ENCODE measurements at regions not wholly inside any gene's neighbourhood (a gene's known extent, or its start where the extent isn't known, plus 50 kb on each side); places are given as distances from the start of the nearest gene placed in this dataset.
A peak's percentile ranks its signal among the peaks of the same experiment; 100 is the strongest.

DNA sequence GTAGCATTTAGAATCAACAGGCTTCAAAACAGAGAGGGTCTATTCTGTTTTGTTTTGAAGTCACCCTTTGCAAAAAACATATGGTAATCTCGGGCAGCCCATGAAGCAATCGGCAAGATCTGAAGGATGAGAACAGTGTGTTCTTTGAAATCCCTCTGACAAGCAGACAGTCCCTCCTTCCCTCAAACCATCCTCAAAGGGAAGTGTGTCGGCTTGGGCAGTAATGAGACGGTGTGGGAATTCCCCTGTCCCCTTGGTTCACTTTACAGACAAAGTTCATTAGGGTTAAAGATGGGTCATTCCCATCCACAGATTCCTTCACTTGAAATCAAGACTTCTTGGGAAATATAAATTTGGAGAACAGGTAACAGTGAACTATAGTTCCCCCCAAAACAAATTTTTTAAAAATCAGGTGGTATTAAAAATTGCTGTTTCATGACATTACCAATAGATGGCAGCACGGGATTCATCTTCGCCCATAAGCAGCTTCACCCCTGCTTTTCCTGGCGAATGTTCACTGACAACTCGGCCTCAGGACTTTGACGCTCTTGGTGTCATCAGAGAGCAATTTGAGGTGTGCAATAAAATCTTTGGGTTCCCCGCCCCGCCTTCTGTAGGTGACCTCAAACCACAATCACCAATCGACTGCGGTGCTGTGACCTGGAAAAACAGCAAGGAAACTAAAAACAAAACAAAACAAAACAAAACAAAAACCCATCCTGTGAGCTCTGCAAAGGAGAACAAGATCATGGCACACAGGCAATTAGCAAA, 159.3 kb upstream of the TNFAIP3 start:
- CTCF ChIA-PET, result interaction anchor here (0.6 to 2.0 kb wide), 33 partner anchors 8 to 490 kb away, joined by 3 to 13 read pairs (median 5); partner anchors contain the start of gene TNFAIP3
- Histone ChIP-seq H3K4me3 (no peak overlapping the region), H3K9me3 (no peaks in the 10 kb centered on the region), H3K27ac (peak overlapping the region; percentile 65; a peak in 4 of 6 replicates), H3K4me1 (peaks cover 5% of the 10 kb centered on the region; the same call in 2 of the 3 replicates), H3K4me2 (peak overlapping the region; percentile 76)
- 13% methylated on average over 13 of the region's 13 CpGs for WGBS (ENCODE audit: missing lambda C conversion rate)
- no peak for FAIRE-seq
- peak; percentile 23 to 79 for DNase-seq (ENCODE audit: low read depth in 1 of 2, low spot score in 1 of 2)
- POLR2A ChIA-PET, result interaction anchor here (1.0 kb wide), 1 partner anchor 159 kb away, joined by 6 read pairs; the partner anchor contains the start of gene TNFAIP3
- ATAC-seq, result peak; percentile 62 to 68
- no peak for TF ChIP-seq MAZ (IDR thresholded peaks at IDR 0.05; ENCODE audit: borderline replicate concordance, low read depth, low read length)
- TF ChIP-seq PHF8 (IDR thresholded peaks at IDR 0.05; ENCODE audit: borderline replicate concordance, low read depth), result no peak
- TF ChIP-seq BHLHE40 (IDR thresholded peaks at IDR 0.05; ENCODE audit: low read depth, low read length), result no peak
- TF ChIP-seq, protein P1, sequence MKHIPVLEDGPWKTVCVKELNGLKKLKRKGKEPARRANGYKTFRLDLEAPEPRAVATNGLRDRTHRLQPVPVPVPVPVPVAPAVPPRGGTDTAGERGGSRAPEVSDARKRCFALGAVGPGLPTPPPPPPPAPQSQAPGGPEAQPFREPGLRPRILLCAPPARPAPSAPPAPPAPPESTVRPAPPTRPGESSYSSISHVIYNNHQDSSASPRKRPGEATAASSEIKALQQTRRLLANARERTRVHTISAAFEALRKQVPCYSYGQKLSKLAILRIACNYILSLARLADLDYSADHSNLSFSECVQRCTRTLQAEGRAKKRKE (CRISPR knock-in tag; IDR thresholded peaks at IDR 0.05; ENCODE audit: low read depth), result no peak
- no peak for TF ChIP-seq HEYL (CRISPR knock-in tag; IDR thresholded peaks at IDR 0.05)
- TF ChIP-seq, protein P2, sequence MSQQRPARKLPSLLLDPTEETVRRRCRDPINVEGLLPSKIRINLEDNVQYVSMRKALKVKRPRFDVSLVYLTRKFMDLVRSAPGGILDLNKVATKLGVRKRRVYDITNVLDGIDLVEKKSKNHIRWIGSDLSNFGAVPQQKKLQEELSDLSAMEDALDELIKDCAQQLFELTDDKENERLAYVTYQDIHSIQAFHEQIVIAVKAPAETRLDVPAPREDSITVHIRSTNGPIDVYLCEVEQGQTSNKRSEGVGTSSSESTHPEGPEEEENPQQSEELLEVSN (IDR thresholded peaks at IDR 0.05; ENCODE audit: borderline replicate concordance, low read depth), result 0 out of 2 replicates have a peak, but pooled peaks have one; percentile 17
- no peak for TF ChIP-seq POLR2AphosphoS2 (conservative IDR thresholded peaks at IDR 0.05; ENCODE audit: low read length)
- TF ChIP-seq MYC (IDR thresholded peaks at IDR 0.05; ENCODE audit: borderline replicate concordance, low read length), result no peak
- no peak for TF ChIP-seq CHD4 (IDR thresholded peaks at IDR 0.05; ENCODE audit: borderline replicate concordance)
- no peak for TF ChIP-seq ZC3H11A (IDR thresholded peaks at IDR 0.05)
- no peak for TF ChIP-seq CBX8 (IDR thresholded peaks at IDR 0.05)
- TF ChIP-seq HDAC2 (IDR thresholded peaks at IDR 0.05), result no peak
- TF ChIP-seq RCOR1 (IDR thresholded peaks at IDR 0.05; ENCODE audit: low read depth, low read length), result no peak
- no peak for TF ChIP-seq EHF (CRISPR knock-in tag; IDR thresholded peaks at IDR 0.05)
- no peak for TF ChIP-seq RFX5 (IDR thresholded peaks at IDR 0.05)
- no peak for TF ChIP-seq CBX2 (IDR thresholded peaks at IDR 0.05; ENCODE audit: borderline replicate concordance, low read depth)
- no peak for TF ChIP-seq EP300 (IDR thresholded peaks at IDR 0.05)
- TF ChIP-seq, protein P3, sequence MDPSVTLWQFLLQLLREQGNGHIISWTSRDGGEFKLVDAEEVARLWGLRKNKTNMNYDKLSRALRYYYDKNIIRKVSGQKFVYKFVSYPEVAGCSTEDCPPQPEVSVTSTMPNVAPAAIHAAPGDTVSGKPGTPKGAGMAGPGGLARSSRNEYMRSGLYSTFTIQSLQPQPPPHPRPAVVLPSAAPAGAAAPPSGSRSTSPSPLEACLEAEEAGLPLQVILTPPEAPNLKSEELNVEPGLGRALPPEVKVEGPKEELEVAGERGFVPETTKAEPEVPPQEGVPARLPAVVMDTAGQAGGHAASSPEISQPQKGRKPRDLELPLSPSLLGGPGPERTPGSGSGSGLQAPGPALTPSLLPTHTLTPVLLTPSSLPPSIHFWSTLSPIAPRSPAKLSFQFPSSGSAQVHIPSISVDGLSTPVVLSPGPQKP (IDR thresholded peaks at IDR 0.05; ENCODE audit: low read depth, low read length), result no peak
- no peak for TF ChIP-seq NFE2L2 (conservative IDR thresholded peaks at IDR 0.05; ENCODE audit: low read length)
- TF ChIP-seq, protein P4, sequence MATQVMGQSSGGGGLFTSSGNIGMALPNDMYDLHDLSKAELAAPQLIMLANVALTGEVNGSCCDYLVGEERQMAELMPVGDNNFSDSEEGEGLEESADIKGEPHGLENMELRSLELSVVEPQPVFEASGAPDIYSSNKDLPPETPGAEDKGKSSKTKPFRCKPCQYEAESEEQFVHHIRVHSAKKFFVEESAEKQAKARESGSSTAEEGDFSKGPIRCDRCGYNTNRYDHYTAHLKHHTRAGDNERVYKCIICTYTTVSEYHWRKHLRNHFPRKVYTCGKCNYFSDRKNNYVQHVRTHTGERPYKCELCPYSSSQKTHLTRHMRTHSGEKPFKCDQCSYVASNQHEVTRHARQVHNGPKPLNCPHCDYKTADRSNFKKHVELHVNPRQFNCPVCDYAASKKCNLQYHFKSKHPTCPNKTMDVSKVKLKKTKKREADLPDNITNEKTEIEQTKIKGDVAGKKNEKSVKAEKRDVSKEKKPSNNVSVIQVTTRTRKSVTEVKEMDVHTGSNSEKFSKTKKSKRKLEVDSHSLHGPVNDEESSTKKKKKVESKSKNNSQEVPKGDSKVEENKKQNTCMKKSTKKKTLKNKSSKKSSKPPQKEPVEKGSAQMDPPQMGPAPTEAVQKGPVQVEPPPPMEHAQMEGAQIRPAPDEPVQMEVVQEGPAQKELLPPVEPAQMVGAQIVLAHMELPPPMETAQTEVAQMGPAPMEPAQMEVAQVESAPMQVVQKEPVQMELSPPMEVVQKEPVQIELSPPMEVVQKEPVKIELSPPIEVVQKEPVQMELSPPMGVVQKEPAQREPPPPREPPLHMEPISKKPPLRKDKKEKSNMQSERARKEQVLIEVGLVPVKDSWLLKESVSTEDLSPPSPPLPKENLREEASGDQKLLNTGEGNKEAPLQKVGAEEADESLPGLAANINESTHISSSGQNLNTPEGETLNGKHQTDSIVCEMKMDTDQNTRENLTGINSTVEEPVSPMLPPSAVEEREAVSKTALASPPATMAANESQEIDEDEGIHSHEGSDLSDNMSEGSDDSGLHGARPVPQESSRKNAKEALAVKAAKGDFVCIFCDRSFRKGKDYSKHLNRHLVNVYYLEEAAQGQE (IDR thresholded peaks at IDR 0.05), result no peak
- TF ChIP-seq NPAS2 (CRISPR knock-in tag; IDR thresholded peaks at IDR 0.05; ENCODE audit: borderline replicate concordance), result no peak
- no peak for TF ChIP-seq EHMT2 (IDR thresholded peaks at IDR 0.05; ENCODE audit: low read depth)
- no peak for TF ChIP-seq RARB (CRISPR knock-in tag; IDR thresholded peaks at IDR 0.05)
- no peak for TF ChIP-seq KDM1A (IDR thresholded peaks at IDR 0.05; ENCODE audit: low read depth)
- TF ChIP-seq RNF2 (IDR thresholded peaks at IDR 0.05; ENCODE audit: borderline replicate concordance, low read depth), result no peak
- no peak for TF ChIP-seq ZFP36 (IDR thresholded peaks at IDR 0.05; ENCODE audit: borderline replicate concordance, partially characterized antibody)
- TF ChIP-seq TP53 (CRISPR knock-in tag; IDR thresholded peaks at IDR 0.05), result no peak
- TF ChIP-seq ESRRA (IDR thresholded peaks at IDR 0.05; ENCODE audit: borderline replicate concordance, low read length), result no peak
- no peak for TF ChIP-seq ZNF302 (CRISPR knock-in tag; IDR thresholded peaks at IDR 0.05)
- TF ChIP-seq CEBPB (IDR thresholded peaks at IDR 0.05), result no peak
- TF ChIP-seq, protein P5, sequence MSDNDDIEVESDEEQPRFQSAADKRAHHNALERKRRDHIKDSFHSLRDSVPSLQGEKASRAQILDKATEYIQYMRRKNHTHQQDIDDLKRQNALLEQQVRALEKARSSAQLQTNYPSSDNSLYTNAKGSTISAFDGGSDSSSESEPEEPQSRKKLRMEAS (IDR thresholded peaks at IDR 0.05), result peak; percentile 46; the same call in 1 of the 2 replicates
- TF ChIP-seq, protein P6, sequence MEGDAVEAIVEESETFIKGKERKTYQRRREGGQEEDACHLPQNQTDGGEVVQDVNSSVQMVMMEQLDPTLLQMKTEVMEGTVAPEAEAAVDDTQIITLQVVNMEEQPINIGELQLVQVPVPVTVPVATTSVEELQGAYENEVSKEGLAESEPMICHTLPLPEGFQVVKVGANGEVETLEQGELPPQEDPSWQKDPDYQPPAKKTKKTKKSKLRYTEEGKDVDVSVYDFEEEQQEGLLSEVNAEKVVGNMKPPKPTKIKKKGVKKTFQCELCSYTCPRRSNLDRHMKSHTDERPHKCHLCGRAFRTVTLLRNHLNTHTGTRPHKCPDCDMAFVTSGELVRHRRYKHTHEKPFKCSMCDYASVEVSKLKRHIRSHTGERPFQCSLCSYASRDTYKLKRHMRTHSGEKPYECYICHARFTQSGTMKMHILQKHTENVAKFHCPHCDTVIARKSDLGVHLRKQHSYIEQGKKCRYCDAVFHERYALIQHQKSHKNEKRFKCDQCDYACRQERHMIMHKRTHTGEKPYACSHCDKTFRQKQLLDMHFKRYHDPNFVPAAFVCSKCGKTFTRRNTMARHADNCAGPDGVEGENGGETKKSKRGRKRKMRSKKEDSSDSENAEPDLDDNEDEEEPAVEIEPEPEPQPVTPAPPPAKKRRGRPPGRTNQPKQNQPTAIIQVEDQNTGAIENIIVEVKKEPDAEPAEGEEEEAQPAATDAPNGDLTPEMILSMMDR (IDR thresholded peaks at IDR 0.05), result peak; percentile 72

Measured in A549 (cell line).